OCI-LY7 (cell line): ENCODE measurements at regions not wholly inside any gene's neighbourhood (a gene's known extent, or its start where the extent isn't known, plus 50 kb on each side); places are given as distances from the start of the nearest gene placed in this dataset.

Experiments
- EZH2phosphoT487 ChIP-seq: fragments of 200-600 bp; sonication (generic); IDR thresholded peaks from 2 replicates; pipeline ENCODE4 v1.6.1; 2018; ENCODE audit warnings: low read depth, borderline replicate concordance, mild to moderate bottlenecking, mixed run types, antibody characterized with exemption, low read length, moderate library complexity, mixed read lengths
- TF ChIP-seq, protein P1 (sequence below): fragments of 200-600 bp; sonication (generic); conservative IDR thresholded peaks from 2 replicates; pipeline ENCODE4 v1.5.1; 2014; ENCODE audit warnings: mild to moderate bottlenecking, antibody characterized with exemption, low read length, moderate library complexity, mixed read lengths

DNA sequence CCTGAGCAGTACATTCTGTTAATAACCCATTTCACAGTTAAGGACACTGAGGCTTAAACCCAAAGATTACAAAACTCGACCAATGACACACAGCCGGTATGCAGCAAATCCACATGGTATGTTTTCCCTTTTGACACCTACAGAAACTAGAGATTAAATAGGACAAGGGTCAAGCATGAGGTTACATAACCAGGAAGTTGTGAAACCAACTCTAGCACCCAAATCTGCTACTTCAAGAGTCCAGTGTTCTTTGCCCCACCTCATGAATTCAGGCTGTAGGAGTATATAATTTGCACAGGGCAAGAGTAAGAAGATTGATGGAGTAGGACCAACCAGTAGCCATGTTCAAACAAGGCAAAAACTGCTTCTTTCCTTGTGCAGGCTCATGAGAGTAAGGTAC is 249.8 kb downstream of the BCL11A start:
- no peak for TF ChIP-seq EZH2phosphoT487
- TF ChIP-seq, protein P1, sequence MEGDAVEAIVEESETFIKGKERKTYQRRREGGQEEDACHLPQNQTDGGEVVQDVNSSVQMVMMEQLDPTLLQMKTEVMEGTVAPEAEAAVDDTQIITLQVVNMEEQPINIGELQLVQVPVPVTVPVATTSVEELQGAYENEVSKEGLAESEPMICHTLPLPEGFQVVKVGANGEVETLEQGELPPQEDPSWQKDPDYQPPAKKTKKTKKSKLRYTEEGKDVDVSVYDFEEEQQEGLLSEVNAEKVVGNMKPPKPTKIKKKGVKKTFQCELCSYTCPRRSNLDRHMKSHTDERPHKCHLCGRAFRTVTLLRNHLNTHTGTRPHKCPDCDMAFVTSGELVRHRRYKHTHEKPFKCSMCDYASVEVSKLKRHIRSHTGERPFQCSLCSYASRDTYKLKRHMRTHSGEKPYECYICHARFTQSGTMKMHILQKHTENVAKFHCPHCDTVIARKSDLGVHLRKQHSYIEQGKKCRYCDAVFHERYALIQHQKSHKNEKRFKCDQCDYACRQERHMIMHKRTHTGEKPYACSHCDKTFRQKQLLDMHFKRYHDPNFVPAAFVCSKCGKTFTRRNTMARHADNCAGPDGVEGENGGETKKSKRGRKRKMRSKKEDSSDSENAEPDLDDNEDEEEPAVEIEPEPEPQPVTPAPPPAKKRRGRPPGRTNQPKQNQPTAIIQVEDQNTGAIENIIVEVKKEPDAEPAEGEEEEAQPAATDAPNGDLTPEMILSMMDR, result no peak
